Stimulated activated CD8-positive, alpha-beta memory T cell treated with anti-CD3 and anti-CD28 coated beads, Interleukin-2, amount 100 ng/mL, for 1 hour (primary cell): ENCODE measurements at regions not wholly inside any gene's neighbourhood (a gene's known extent, or its start where the extent isn't known, plus 50 kb on each side); places are given as distances from the start of the nearest gene placed in this dataset.

Experiments
- DNase-seq, 2 donors: peaks; one replicate each; pipeline ENCODE4 v3.0.0-alpha.2; 2020; ENCODE audit warnings: low read depth in 2 of 2

DNA sequence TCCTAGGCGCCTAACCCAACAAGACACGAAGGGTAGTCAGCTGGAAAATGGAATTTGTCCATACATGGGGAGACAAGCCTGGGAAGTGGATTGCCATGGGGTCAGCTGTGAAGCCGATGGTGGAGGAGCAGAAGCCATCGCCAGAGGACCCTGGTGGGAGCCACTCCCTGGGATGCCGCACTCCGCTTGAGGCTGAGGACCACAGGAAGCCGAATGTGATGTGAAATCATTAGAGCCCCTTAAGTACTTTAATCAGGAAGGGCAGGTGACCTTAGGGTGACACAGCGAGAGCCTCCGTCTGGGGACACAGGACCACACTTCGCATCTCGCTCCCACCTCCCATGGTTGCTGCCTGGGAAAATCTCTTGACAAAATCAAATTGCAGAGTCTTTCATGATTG, 614.6 kb upstream of the MGMT start:
- no peak for DNase-seq

DNA sequence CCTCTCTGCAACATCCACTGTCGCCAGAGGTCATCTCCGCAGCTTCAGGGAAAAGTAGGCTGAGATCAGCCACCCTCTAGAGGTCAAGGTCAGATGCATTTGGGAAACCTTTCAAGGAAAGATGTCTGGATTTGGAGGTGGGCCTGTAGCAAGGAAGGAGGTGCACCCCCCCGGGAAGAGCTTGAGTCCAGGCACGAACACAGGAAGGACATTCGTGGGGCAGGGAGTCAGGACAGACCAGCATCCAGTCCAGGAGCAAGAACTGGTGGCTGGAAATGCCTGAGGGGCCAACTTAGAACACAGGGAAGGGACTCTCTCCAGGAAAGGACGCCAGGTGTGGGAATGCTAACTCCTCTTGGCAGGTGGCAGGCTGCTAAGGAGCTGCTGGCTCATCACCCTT, 614.1 kb upstream of the MGMT start:
- no peak for DNase-seq

DNA sequence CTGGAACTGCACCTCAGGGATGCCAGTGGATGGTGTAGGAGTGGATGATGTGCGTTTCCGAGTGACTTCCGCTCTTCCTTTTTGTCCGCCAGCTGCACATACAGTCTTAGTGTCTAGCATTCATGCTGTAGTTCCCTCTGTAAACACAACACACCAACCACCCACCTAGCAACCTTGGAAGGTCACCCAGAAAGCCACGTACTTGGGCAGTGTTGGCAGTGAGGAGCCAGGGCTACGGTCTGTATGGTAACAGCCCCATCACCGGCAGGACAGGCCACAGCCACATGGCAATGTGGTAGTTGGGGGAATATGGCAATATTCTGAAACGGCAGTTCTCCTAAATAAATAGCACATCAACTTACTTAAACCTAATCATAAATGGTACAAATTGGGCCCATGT, 613.5 kb upstream of the MGMT start:
- no peak for DNase-seq

DNA sequence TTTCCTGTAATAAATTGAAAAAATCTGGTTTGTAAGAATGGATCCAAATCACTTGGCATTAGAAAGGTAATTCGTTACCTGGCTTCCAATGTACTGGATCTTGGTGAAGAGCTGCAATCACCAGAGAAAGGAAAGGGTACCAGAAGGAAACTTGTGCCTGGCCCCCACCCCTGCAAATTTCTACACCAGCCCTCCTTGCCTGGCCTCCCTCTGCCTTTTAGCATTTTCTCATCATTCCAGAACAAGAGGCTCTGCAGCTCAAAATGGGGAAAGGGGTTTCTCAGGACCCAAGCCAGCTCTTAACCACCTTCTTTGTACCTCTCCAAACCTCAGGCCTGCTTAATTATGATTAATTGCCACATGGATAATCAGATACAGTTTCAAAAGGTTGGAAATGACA, 612.8 kb upstream of the MGMT start:
- DNase-seq = no peak

DNA sequence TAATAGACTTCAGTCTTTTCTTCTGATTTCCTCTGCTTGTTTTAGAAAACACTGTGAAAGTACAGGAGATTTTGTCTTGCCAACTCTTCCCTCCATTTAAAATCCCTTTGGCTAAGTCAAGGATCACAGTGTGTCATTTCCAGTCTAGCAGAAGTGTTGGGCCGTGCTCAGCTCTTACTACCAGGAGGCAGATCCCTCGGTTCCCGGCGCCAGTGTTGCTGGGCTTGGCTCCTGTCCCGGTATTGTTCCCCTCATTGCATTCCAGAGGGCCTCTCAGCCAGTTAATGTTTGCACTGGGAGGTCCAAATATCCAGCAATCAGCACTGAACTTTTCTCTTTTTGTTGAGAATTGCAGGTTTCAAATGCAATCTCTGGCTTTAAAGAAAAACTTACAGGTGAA, 612.1 kb upstream of the MGMT start:
- no peak for DNase-seq

DNA sequence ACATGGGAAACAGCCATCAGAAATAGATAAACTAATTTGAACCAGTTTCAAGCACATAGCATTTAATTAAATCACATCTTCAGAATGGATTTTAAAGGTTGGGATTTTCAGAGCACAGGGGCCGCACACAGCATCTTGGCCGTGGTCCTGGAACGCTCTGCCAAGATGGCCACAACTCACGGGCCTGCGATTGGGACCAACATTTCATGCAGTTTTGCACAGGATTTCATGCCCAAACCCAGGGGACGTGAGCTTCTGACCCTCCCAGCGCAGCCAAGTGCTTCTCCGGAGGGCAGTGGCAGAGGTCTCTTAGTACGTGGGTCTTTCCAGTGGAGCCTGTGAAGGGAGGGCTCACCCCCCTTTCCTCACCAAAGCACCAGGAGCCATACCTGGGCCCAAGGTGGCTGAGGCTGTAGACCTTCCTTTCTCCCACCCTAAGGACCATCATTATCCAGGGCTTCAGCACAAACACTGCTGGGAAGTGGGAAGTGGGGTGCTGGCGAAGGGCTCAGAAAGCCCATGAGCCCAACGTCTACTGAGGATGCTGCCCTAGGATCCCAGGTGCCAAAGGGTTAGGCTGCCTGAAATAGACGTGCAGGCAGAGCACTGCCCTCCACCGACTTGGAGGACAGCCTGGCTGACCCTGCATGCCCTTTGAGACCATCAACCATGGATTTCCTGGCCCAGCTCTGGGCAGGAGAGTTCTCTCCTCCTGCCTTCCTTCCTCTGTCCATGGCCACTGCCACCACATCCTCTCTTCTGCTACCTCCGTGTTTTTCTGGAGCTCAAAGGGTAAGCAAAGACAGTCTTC, 611.2 kb upstream of the MGMT start:
- no peak for DNase-seq

DNA sequence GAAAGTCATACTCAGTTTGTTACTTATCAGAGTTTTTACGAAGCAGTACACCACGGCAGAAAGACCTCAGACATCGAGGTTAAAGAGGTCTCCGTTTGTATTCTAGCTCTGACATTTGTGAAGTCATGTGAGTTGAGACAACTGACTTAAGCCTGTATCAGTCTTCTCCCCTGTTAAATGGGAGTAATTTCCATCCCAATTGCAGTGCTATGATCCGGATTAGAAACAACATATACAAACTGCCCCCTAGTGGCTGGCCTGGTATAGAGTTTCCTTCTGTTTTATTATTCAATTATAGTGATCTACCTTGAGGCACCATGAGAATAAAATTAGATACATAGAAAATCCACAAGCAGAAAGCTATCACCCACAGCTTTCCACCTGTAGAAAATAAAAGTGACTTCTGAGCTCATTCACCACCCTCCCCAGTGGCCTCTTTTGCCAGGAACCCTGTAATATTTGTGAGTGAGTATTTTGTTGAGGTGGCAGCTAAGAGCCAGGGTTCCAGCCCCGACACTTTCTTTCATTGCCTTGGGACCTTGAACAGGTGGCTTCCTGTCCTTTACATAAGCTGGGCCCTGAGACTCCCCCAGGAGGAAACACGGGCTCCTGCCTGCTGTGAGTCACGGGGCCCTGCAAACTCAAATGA, 607.2 kb upstream of the MGMT start:
- no peak for DNase-seq

DNA sequence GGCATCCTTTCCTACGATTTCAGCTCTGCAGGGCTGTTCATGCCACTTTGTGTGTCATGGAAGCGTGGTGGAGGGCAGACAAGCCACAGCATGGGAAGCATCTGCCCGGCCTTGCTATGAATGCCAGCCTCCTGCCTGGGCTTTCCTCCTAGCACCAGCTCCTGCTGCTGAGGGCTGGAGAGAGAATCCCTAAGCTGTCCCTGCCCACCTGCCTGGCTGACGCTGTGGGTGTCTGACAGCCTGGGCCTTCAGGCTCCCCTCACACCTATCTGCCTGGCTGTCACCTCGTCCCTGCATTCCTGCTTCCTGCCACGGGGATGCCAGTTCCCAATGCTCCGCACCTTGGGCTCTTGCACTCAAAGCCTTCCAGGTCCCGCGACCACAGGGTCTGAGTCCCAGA, 606.5 kb upstream of the MGMT start:
- DNase-seq = no peak

DNA sequence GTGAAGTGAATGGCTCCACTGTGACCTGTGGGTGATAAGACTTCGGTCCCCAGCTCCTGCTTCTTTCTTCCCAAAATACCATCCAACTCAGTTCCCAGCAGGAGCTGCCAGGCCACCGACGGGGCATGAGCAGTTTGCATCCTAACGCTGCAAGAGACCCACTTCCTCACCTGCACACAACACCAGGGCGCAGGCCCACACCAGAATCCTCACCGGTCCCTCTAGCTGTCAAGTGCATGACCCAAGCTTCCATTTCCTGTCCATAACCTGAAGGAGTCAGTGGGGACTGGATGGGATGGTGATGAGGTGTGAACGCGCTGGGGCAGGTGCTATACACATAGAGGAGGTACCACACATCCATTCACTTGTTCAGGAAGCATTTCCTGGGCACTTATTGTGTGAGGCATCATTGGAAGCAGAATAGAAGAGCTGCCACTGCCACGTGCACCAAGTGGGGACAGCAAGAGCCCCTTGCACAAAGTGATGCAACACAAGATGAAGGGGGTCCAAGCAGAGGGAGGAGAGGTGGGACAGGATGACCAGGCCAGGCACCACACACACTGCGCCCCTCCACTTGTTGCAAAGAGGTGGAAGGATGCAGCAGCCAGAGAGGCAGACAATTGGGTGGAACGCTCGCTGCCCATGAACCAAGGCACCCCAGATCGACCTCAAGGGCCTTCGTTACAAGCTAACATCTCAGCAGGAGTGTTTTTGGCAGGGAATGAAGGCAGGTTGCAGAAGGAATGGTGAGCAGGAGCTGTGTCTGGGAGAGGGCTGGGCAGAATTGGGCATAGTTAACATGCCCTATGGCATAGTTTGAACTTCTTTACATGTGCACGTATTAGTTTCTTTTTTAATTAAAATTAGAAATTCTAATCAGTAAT, 605.8 kb upstream of the MGMT start:
- DNase-seq = no peak

DNA sequence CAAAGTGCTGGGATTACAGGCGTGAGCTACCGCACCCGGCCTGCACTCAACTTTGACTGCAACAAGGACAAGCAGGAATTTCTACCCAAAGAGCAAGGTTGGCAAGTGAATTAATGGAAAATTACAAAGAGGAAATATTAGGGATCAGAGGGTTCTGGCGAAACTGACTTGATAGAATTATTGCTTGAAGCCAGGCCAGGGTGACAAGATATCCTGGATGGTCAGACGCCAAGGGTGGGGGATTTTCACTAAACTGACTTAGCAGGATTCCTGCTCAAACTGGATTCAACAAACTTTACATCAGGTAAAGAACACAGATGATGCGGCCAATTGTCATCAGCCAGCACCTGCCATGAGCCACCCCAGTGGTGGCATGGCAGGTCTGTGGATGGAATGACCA, 603.6 kb upstream of the MGMT start:
- DNase-seq = no peak

DNA sequence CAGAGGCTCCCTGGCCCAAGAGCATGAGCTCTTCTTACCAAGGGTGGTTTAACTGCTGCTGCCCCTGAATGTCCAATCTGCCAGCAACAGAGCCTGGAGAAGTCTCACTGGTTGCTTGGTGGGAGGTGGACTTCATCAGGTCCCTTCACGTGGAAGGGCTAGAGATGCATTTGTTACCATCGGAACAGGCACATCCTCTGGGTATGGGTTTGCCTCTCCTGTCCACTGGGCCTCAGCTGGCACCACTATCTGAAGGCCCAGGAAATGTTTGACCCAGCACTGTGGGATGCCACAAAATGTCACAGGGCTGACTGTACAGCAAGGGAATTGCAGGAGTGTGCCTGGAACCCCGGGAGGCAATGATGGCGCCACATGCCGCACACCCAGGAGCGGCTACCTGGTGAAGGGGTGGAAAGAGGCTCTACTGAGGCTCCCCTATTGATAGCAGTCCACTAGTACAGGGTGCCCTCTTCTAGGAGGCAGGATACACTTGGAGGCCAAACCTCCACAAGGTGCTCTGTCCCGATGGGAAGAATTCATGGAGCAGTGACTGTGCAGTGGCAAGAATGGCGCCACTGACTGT, 603.1 kb upstream of the MGMT start:
- no peak for DNase-seq

DNA sequence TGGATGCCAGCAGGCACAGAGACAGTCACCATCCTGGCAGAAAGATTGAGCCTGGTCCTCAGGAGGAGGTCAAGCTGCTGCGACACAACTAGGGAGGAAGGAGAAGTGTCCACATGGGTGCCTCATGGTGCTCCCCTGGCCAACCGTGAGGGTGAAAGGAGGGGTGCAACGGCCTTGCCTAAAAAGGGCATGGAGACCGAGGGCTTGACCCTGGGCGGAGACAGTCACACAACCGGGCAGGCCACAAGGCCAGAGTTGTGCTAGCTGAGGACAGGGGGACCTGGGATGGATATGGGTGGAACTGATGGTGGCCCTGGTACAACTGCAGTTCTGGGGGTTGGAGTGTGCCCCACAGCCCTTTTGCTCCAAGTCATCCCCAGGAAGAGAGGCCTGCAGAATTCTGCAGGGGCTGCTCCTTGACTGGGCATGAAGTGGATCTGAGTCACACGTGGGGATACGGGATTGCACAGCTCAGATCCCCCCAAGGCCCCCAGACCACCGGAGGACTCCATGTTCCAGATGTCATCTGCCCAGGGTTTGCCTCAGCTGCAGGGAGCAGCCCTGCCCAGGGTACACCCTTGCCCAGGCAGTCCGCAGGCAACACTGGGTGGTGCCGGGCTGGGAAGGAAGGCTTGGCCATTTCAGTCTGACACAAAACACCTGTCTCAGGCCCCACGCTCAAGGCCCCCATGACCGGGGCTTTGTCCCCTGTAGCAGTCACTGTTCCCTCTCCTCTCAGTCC, 602.3 kb upstream of the MGMT start:
- no peak for DNase-seq

DNA sequence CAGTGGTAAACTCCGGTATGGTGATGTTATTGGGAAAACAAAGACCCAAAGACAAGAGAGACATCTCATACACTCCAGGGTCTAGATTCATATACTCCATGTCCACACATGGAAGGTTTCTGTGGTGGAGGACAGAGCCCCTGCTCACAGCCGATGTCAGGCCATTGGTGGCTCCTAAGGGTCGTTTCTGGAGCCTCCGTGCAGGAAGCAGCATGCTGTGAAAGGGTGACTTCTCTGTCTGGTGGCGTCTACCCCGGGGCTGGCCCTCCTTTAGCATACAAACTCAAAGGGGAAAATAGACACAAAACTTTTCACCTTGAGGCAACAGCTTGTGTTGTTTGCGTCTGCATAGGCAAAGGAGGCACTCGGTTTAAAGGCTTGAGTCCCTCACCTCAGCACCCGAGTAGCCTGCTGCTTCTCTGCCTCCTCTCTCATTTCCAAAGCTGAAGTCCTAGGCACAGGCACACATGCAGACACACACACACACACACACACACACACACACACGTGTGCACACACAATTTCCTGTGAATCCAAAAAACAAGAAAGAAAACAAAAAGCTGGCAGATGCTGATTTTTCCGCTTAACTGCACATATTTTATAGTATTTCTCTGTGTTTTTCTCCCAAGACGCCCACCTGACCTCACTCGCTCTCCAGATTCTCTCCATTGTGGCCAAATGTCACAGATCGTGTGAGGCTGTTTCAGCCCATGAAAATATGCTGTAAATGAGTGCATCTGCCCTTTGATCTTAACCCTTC, 601.4 kb upstream of the MGMT start:
- no peak for DNase-seq

DNA sequence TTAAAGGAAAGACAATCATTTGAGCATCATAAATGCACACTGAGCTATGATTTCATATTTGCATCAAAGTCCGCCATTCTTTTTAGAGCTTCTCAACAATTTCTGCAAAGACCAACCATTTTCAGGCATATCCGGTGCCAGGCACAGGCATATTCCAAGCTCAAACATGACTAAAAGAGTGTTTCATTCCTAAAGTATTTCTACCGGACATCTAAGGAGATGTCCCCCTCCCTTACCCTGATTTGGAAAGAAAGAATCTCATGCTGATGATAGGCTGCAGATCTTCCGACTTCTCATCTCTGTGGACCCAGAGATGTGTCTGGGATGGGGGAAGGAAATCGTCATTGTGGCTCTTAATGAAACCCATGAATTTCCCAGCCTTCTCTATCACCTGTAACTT, 600.5 kb upstream of the MGMT start:
- DNase-seq = no peak

DNA sequence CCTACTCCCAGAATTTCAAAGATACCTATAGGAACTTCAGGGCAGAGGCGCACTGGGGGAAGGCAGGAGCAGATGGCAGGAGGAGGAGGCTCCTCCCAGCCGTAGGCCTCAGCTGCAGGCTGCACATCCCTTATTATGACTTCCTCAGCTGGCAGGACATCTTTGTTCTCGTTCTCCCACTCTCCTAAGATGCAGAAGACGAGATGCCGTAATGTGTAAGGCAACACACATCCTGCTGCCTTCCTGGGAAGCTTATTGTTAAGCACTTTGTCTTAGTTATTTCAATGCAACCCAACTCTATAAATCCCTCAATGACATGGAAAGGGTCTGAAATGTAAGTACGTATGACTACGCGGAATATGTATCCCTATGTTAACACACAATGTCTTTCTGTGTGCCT, 599.8 kb upstream of the MGMT start:
- DNase-seq = no peak

DNA sequence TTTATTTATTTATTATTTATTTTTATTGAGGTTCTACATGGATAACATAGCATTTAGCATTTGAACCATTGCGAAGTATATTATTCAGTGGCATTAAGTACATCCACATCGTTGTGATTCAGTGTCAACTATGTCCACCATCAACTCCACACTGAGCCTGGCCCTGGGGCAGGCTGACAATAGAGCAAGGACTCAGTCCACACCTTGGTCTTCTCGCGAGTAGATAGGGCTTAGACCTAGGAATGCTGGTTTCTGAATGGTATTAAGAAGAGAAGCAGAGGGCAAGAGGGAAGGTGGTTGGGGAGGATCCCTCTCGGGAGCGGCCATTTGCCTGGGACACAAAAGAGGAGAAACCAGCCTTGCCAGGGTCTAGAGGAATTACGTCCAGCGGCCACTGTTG, 599.2 kb upstream of the MGMT start:
- DNase-seq = no peak

DNA sequence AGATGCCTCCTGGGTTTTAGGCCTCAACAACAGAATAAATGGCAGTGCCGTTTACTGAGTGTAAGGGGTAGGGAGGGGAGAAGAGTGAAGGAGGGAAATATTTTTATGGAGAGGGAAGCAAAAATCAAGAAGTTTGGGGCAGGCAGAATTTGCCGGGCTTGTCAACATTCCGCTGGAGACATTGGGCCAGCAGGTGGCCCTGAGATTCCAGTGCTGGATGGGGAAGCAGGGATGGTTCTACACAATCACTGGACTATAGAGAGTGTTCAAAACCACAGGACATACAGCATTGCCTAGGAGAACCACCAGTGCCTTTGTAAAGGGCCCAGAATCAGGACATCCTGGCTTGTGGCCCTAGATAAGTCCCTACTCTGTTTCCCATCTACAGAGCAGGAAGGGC, 598.6 kb upstream of the MGMT start:
- DNase-seq = no peak

DNA sequence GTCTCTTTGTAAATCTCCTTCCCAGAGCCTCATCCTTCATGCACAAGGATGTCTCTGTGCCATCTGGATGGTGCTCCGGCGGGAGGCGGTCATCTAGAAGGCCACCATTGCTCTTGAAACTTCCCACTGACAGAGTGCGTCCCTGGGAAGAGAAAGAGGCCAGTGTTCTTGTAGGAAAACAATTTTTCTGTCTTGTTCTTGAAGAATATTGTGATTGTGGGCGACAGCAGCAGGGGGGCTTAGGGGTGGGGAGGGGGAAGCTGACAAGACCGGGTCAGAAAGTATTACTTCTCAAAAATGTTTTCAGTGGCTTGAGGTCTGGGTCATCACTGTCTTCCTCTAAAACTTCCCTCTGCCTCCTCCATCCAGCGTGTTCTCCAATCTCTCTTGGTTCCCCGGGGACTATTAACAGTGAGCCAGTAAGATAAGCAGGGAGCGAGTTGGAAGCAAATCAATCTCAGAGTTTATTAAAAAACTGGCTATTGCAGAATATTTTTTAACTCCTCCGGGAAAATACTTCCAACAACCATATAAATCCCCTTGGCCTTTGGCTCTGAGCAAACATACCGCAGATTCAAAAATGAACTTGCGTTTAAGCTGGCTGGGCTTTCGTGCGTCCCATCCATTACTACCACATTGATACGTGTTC, 597.8 kb upstream of the MGMT start:
- no peak for DNase-seq

DNA sequence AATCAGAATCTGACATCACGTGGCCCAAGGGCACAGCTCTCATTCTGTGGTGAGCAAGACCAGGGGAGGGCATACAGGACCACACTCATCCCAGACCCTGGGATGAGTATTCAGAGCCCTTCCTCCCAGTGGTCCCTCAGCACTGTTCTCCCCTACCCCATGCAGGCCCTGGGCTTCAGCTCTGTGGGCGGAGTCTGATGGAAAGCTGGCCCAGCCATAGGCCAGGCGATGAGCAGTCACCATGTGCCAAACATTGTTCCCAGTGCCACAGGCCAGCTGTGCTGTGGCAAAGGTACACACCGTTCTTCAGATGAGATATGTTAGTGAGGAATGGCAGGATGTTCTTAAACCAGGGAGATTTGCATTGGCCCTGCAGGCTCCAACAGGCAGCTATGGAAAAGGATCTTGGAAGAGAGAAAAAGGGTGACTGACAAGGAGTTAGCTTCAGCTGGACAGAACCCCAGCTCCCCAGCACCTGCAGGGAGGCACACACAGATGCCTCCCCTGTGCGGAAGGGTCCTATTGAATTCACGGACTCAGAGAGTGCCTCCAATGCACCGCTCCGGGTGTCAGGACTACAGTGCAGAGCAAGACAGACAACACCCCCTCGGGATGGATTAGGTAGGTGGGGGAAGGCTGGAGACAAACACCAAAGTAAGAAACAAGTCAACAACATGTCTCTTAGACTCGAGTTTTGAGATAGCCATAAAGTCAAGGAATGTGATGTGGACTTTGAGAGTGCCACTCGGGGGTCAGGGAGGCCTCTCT, 596.0 kb upstream of the MGMT start:
- DNase-seq = no peak
